Naive B cell (primary cell): ENCODE measurements at regions not wholly inside any gene's neighbourhood (a gene's known extent, or its start where the extent isn't known, plus 50 kb on each side); places are given as distances from the start of the nearest gene placed in this dataset.

Experiments
- ATAC-seq, 2 donors: fragments of 150-1000 bp; cut with Tn5 transposase; 2 replicates each; pipeline ENCODE4 v1.10.0; 2021; ENCODE audit warnings: low read depth in 2 of 2, mild to moderate bottlenecking in 2 of 2, moderate library complexity in 2 of 2
- DNase-seq: peaks from one replicate; pipeline ENCODE4 v3.0.0; 2022
- H3K27ac Mint-ChIP-seq, 6 donors: one replicate each; pipeline ENCODE4 v1.8.0; 2020 to 2022; ENCODE audit warnings: mild to moderate bottlenecking in 6 of 6, mixed read lengths in 6 of 6, moderate library complexity in 5 of 6, inconsistent platforms in 2 of 6
- H3K27me3 Mint-ChIP-seq, 3 donors: one replicate each; pipeline ENCODE4 v1.8.0; 2021 to 2022; ENCODE audit warnings: mixed read lengths in 3 of 3, mild to moderate bottlenecking in 1 of 3
- H3K36me3 Mint-ChIP-seq, 2 donors: one replicate each; pipeline ENCODE4 v1.8.0; 2020 to 2022; ENCODE audit warnings: mixed read lengths in 2 of 2, inconsistent platforms in 1 of 2, mild to moderate bottlenecking in 1 of 2
- H3K4me1 Mint-ChIP-seq, 3 donors: one replicate each; pipeline ENCODE4 v1.8.0; 2020 to 2022; ENCODE audit warnings: mixed read lengths in 3 of 3, inconsistent platforms in 1 of 3, mild to moderate bottlenecking in 1 of 3, moderate library complexity in 1 of 3
- H3K4me3 Mint-ChIP-seq, 8 donors: one replicate each; pipeline ENCODE4 v1.8.0; 2020 to 2022; ENCODE audit warnings: mild to moderate bottlenecking in 8 of 8, mixed read lengths in 8 of 8, moderate library complexity in 8 of 8, inconsistent platforms in 2 of 8
- H3K9me3 Mint-ChIP-seq, 7 donors: one replicate each; pipeline ENCODE4 v1.8.0; 2020 to 2022; ENCODE audit warnings: mixed read lengths in 7 of 7, mild to moderate bottlenecking in 5 of 7, inconsistent platforms in 2 of 7, moderate library complexity in 1 of 7

GRCh38 chr1:217373761-217374701 is 256.9 kb downstream of the GPATCH2 start:
- Mint-ChIP-seq H3K27me3 (no peaks in the 10 kb centered on the region), H3K4me3 (no peak overlapping the region), H3K9me3 (peaks cover 7 to 48% (median 19%) of the 10 kb centered on the region in 7 donors), H3K27ac (no peak overlapping the region), H3K36me3 (peaks cover 0 to 6% of the 10 kb centered on the region in 2 donors), H3K4me1 (peaks cover 0 to 4% (median 0%) of the 10 kb centered on the region in 3 donors)
- no peak for DNase-seq
- no peak for ATAC-seq

- Mint-ChIP-seq H3K9me3 (peaks cover 3 to 37% (median 8%) of the 10 kb centered on the region in 7 donors), H3K36me3 (peaks cover 0 to 6% of the 10 kb centered on the region in 2 donors), H3K27ac (peak overlapping the region in 1 of 6 donors; percentile 43), H3K4me3 (no peak overlapping the region), H3K4me1 (peaks cover 0 to 4% (median 0%) of the 10 kb centered on the region in 3 donors), H3K27me3 (no peaks in the 10 kb centered on the region)
- DNase-seq (no peak), ATAC-seq (no peak)
These were observed 258.6 kb downstream of the GPATCH2 start for GRCh38 chr1:217372049-217372970.

GRCh38 chr1:217370757-217371156 is 260.1 kb downstream of the GPATCH2 start:
- no peak for ATAC-seq
- no peak for DNase-seq
- peaks cover 0 to 3% of the 10 kb centered on the region in 2 donors for H3K36me3 Mint-ChIP-seq

GRCh38 chr1:217369996-217370551 is 260.8 kb downstream of the GPATCH2 start:
- Mint-ChIP-seq H3K27ac (no peak overlapping the region), H3K4me1 (peaks cover 0 to 4% (median 0%) of the 10 kb centered on the region in 3 donors)
- no peak for ATAC-seq

More at GRCh38 chr1:217370757-217371156, 260.1 kb downstream of the GPATCH2 start:
- peaks cover 0 to 4% (median 0%) of the 10 kb centered on the region in 3 donors for H3K4me1 Mint-ChIP-seq
- H3K27me3 Mint-ChIP-seq = no peaks in the 10 kb centered on the region
- no peak overlapping the region for H3K4me3 Mint-ChIP-seq
- H3K27ac Mint-ChIP-seq = no peak overlapping the region
- peaks cover under 1 to 24% (median 6%) of the 10 kb centered on the region in 7 donors for H3K9me3 Mint-ChIP-seq

GRCh38 chr1:217369271-217369981 is 261.5 kb downstream of the GPATCH2 start:
- Mint-ChIP-seq H3K36me3 (no peaks in the 10 kb centered on the region), H3K4me3 (no peak overlapping the region), H3K27me3 (no peaks in the 10 kb centered on the region), H3K27ac (no peak overlapping the region), H3K9me3 (peaks cover 0 to 22% (median 3%) of the 10 kb centered on the region in 7 donors), H3K4me1 (peaks cover 0 to 4% (median 0%) of the 10 kb centered on the region in 3 donors)
- DNase-seq (no peak), ATAC-seq (no peak)

More at GRCh38 chr1:217369996-217370551, 260.8 kb downstream of the GPATCH2 start:
- no peaks in the 10 kb centered on the region for H3K36me3 Mint-ChIP-seq
- H3K9me3 Mint-ChIP-seq = peaks cover 0 to 22% (median 6%) of the 10 kb centered on the region in 7 donors
- H3K27me3 Mint-ChIP-seq = no peaks in the 10 kb centered on the region
- no peak overlapping the region for H3K4me3 Mint-ChIP-seq
- DNase-seq = no peak

- Mint-ChIP-seq H3K36me3 (no peaks in the 10 kb centered on the region), H3K27me3 (no peaks in the 10 kb centered on the region)
- no peak for ATAC-seq
These were observed 266.7 kb downstream of the GPATCH2 start for GRCh38 chr1:217364220-217364619.

GRCh38 chr1:217363319-217363718 is 267.6 kb downstream of the GPATCH2 start:
- no peaks in the 10 kb centered on the region for H3K36me3 Mint-ChIP-seq
- ATAC-seq = no peak
- no peak for DNase-seq
- no peak overlapping the region for H3K4me3 Mint-ChIP-seq
- H3K9me3 Mint-ChIP-seq = peaks cover 0 to 5% (median 0%) of the 10 kb centered on the region in 7 donors
- no peaks in the 10 kb centered on the region for H3K4me1 Mint-ChIP-seq
- H3K27ac Mint-ChIP-seq = no peak overlapping the region
- H3K27me3 Mint-ChIP-seq = no peaks in the 10 kb centered on the region

More at GRCh38 chr1:217364220-217364619, 266.7 kb downstream of the GPATCH2 start:
- Mint-ChIP-seq H3K4me3 (no peak overlapping the region), H3K4me1 (peaks cover 0 to under 1% (median 0%) of the 10 kb centered on the region in 3 donors), H3K9me3 (peaks cover 0 to 7% (median 0%) of the 10 kb centered on the region in 7 donors), H3K27ac (no peak overlapping the region)
- DNase-seq = no peak

GRCh38 chr1:217360510-217360909 is 270.4 kb downstream of the GPATCH2 start:
- H3K4me1 Mint-ChIP-seq = no peaks in the 10 kb centered on the region
- peaks cover 0 to 5% (median 0%) of the 10 kb centered on the region in 7 donors for H3K9me3 Mint-ChIP-seq
- ATAC-seq = no peak
- DNase-seq = no peak
- no peak overlapping the region for H3K27ac Mint-ChIP-seq
- H3K4me3 Mint-ChIP-seq = no peak overlapping the region
- H3K27me3 Mint-ChIP-seq = no peaks in the 10 kb centered on the region
- H3K36me3 Mint-ChIP-seq = no peaks in the 10 kb centered on the region

GRCh38 chr1:217354895-217355294 is 276.0 kb downstream of the GPATCH2 start:
- H3K27ac Mint-ChIP-seq = no peak overlapping the region
- H3K36me3 Mint-ChIP-seq = no peaks in the 10 kb centered on the region
- H3K4me1 Mint-ChIP-seq = no peaks in the 10 kb centered on the region
- no peaks in the 10 kb centered on the region for H3K27me3 Mint-ChIP-seq
- H3K4me3 Mint-ChIP-seq = no peak overlapping the region
- ATAC-seq = no peak
- H3K9me3 Mint-ChIP-seq = peaks cover 0 to 11% (median 0%) of the 10 kb centered on the region in 7 donors
- no peak for DNase-seq

GRCh38 chr1:217348960-217349664 is 281.8 kb downstream of the GPATCH2 start:
- DNase-seq (no peak), ATAC-seq (no peak)
- Mint-ChIP-seq H3K27ac (no peak overlapping the region), H3K4me3 (no peak overlapping the region), H3K36me3 (no peaks in the 10 kb centered on the region), H3K9me3 (peaks cover 0 to 12% (median 2%) of the 10 kb centered on the region in 7 donors), H3K4me1 (no peaks in the 10 kb centered on the region), H3K27me3 (no peaks in the 10 kb centered on the region)

GRCh38 chr1:217344712-217345111 is 286.2 kb downstream of the GPATCH2 start:
- DNase-seq = no peak
- Mint-ChIP-seq H3K4me3 (no peak overlapping the region), H3K27me3 (no peaks in the 10 kb centered on the region), H3K4me1 (no peaks in the 10 kb centered on the region), H3K9me3 (peaks cover 0 to 11% (median 2%) of the 10 kb centered on the region in 7 donors), H3K36me3 (no peaks in the 10 kb centered on the region), H3K27ac (no peak overlapping the region)
- no peak for ATAC-seq

GRCh38 chr1:217343907-217344306 is 287.0 kb downstream of the GPATCH2 start:
- H3K4me1 Mint-ChIP-seq = no peaks in the 10 kb centered on the region
- no peaks in the 10 kb centered on the region for H3K36me3 Mint-ChIP-seq
- peaks cover 0 to 11% (median 2%) of the 10 kb centered on the region in 7 donors for H3K9me3 Mint-ChIP-seq
- H3K27me3 Mint-ChIP-seq = no peaks in the 10 kb centered on the region
- no peak overlapping the region for H3K4me3 Mint-ChIP-seq
- H3K27ac Mint-ChIP-seq = no peak overlapping the region
- no peak for ATAC-seq
- DNase-seq = no peak
